CD4-positive, alpha-beta T cell (primary cell): ENCODE measurements at regions not wholly inside any gene's neighbourhood (a gene's known extent, or its start where the extent isn't known, plus 50 kb on each side); places are given as distances from the start of the nearest gene placed in this dataset.

ENCODE experiments used
- ATAC-seq: fragments of 200-7000 bp; cut with Tn5 transposase; one replicate; pipeline ENCODE4 v1.10.0; 2022; ENCODE audit warnings: mild to moderate bottlenecking; ENCODE audit not compliant: poor library complexity
- CTCF ChIA-PET: fragments of 350-600 bp; sonication (Branson Sonifier 250); formaldehyde crosslinking; loops from one replicate; lab custom pipeline; 2021; ENCODE audit warnings: antibody characterized with exemption, inconsistent platforms; lab: Charles Lee
- POLR2A ChIA-PET: fragments of 350-600 bp; sonication (Branson Sonifier 250); formaldehyde crosslinking; loops from one replicate; lab custom pipeline; 2021; ENCODE audit warnings: antibody characterized with exemption, inconsistent platforms; lab: Charles Lee
- DNase-seq, 14 experiments: peaks; one replicate each; pipeline ENCODE4 v3.0.0-alpha.2; 2013 to 2020; ENCODE audit warnings: mixed read lengths in 2 of 14
- H3K27ac ChIP-seq, 2 donors: one replicate each; pipeline versions ENCODE4 v1.5.1 to v1.7.0; 2013; ENCODE audit warnings: low read length in 2 of 2, low read depth in 1 of 2, mild to moderate bottlenecking in 1 of 2
- H3K27me3 ChIP-seq, 2 experiments: 1 replicate in 1 of 2; 2 replicates in 1 of 2; pipeline versions ENCODE4 v1.6.1 to v1.7.0; 2013; ENCODE audit warnings: low read length in 2 of 2, control low read depth in 1 of 2, mild to moderate bottlenecking in 1 of 2, moderate library complexity in 1 of 2; ENCODE audit not compliant: insufficient read depth in 2 of 2, control insufficient read depth in 1 of 2
- H3K36me3 ChIP-seq: one replicate; pipeline ENCODE4 v1.6.1; 2013; ENCODE audit warnings: low read length, control low read depth; ENCODE audit not compliant: insufficient read depth
- H3K4me1 ChIP-seq: one replicate; pipeline ENCODE4 v1.6.1; 2013; ENCODE audit warnings: low read length, control low read depth; ENCODE audit not compliant: insufficient read depth
- H3K4me3 ChIP-seq: one replicate; pipeline ENCODE4 v1.5.1; 2013; ENCODE audit warnings: mild to moderate bottlenecking, low read length, moderate library complexity
- H3K9me3 ChIP-seq, 2 experiments: 1 replicate in 1 of 2; 2 replicates in 1 of 2; pipeline versions ENCODE4 v1.6.1 to v1.7.0; 2013; ENCODE audit warnings: low read length in 2 of 2, mild to moderate bottlenecking in 2 of 2, control low read depth in 1 of 2, moderate library complexity in 1 of 2; ENCODE audit not compliant: control insufficient read depth in 1 of 2, insufficient read depth in 1 of 2
- H3K27ac Mint-ChIP-seq: one replicate; pipeline ENCODE4 v1.8.0; 2020; ENCODE audit warnings: mixed read lengths
- H3K27me3 Mint-ChIP-seq: one replicate; pipeline ENCODE4 v1.8.0; 2021; ENCODE audit warnings: mixed read lengths
- H3K36me3 Mint-ChIP-seq: one replicate; pipeline ENCODE4 v1.8.0; 2021; ENCODE audit warnings: low read depth, mixed read lengths
- H3K4me1 Mint-ChIP-seq: one replicate; pipeline ENCODE4 v1.8.0; 2021; ENCODE audit warnings: low read depth, mixed read lengths
- H3K4me3 Mint-ChIP-seq: one replicate; pipeline ENCODE4 v1.8.0; 2020; ENCODE audit warnings: mild to moderate bottlenecking, mixed read lengths
- H3K9me3 Mint-ChIP-seq: one replicate; pipeline ENCODE4 v1.8.0; 2020; ENCODE audit warnings: mixed read lengths
- intact Hi-C, 2 experiments: fragments of 100-400 bp; cut with DNase I in 1 of 2; cut with micrococcal nuclease in 1 of 2; formaldehyde crosslinking; loops; one replicate each; pipeline versions ENCODE4 v1.15.1 to v1.9.0; 2023 to 2025; cut with DNase I, micrococcal nuclease
- TF ChIP-seq, protein P1 (sequence below): fragments of 200-600 bp; IDR thresholded peaks from one replicate; pipeline ENCODE4 v1.8.0; 2022; ENCODE audit warnings: antibody characterized with exemption, mild to moderate bottlenecking

- Mint-ChIP-seq H3K9me3 (no peaks in the 10 kb centered on the region), H3K4me1 (no peaks in the 10 kb centered on the region), H3K36me3 (no peaks in the 10 kb centered on the region), H3K4me3 (no peak overlapping the region), H3K27me3 (peaks cover 15% of the 10 kb centered on the region), H3K27ac (no peak overlapping the region)
- DNase-seq (no peak), ATAC-seq (no peak)
- CTCF ChIA-PET, result no interaction called here
- H3K9me3 ChIP-seq, result peaks cover 0 to 4% of the 10 kb centered on the region in 2 experiments
- POLR2A ChIA-PET, result no interaction called here
- no peaks in the 10 kb centered on the region for H3K36me3 ChIP-seq
- intact Hi-C loops, result no loop called here
- no peak overlapping the region for H3K27ac ChIP-seq
- H3K4me3 ChIP-seq, result no peak overlapping the region
- no peaks in the 10 kb centered on the region for H3K4me1 ChIP-seq
- TF ChIP-seq, protein P1, sequence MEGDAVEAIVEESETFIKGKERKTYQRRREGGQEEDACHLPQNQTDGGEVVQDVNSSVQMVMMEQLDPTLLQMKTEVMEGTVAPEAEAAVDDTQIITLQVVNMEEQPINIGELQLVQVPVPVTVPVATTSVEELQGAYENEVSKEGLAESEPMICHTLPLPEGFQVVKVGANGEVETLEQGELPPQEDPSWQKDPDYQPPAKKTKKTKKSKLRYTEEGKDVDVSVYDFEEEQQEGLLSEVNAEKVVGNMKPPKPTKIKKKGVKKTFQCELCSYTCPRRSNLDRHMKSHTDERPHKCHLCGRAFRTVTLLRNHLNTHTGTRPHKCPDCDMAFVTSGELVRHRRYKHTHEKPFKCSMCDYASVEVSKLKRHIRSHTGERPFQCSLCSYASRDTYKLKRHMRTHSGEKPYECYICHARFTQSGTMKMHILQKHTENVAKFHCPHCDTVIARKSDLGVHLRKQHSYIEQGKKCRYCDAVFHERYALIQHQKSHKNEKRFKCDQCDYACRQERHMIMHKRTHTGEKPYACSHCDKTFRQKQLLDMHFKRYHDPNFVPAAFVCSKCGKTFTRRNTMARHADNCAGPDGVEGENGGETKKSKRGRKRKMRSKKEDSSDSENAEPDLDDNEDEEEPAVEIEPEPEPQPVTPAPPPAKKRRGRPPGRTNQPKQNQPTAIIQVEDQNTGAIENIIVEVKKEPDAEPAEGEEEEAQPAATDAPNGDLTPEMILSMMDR, result no peak
- no peaks in the 10 kb centered on the region for H3K27me3 ChIP-seq
Measured at GRCh38 chr5:36528588-36528987, 77.8 kb upstream of the SLC1A3 start.

- POLR2A ChIA-PET, result no interaction called here
- Mint-ChIP-seq H3K4me3 (no peak overlapping the region), H3K9me3 (no peaks in the 10 kb centered on the region), H3K36me3 (no peaks in the 10 kb centered on the region), H3K4me1 (no peaks in the 10 kb centered on the region), H3K27ac (no peak overlapping the region), H3K27me3 (peaks cover 15% of the 10 kb centered on the region)
- Histone ChIP-seq H3K27ac (no peak overlapping the region), H3K4me3 (no peak overlapping the region), H3K4me1 (no peaks in the 10 kb centered on the region), H3K36me3 (no peaks in the 10 kb centered on the region), H3K9me3 (peaks cover 0 to 4% of the 10 kb centered on the region in 2 experiments), H3K27me3 (no peaks in the 10 kb centered on the region)
- ATAC-seq, result no peak
- intact Hi-C loops, result no loop called here
- no peak for DNase-seq
- TF ChIP-seq, protein P1, result no peak
- CTCF ChIA-PET, result no interaction called here
Measured at GRCh38 chr5:36529142-36529541, 77.3 kb upstream of the SLC1A3 start.

GRCh38 chr5:36530215-36530614, 76.2 kb upstream of the SLC1A3 start:
- Histone ChIP-seq H3K36me3 (no peaks in the 10 kb centered on the region), H3K27ac (no peak overlapping the region), H3K4me3 (no peak overlapping the region), H3K4me1 (no peaks in the 10 kb centered on the region), H3K27me3 (no peaks in the 10 kb centered on the region), H3K9me3 (peaks cover 0 to 4% of the 10 kb centered on the region in 2 experiments)
- Mint-ChIP-seq H3K4me3 (no peak overlapping the region), H3K4me1 (no peaks in the 10 kb centered on the region), H3K9me3 (no peaks in the 10 kb centered on the region), H3K27ac (no peak overlapping the region), H3K36me3 (no peaks in the 10 kb centered on the region), H3K27me3 (peaks cover 15% of the 10 kb centered on the region)
- TF ChIP-seq, protein P1, result no peak
- DNase-seq, result no peak
- no peak for ATAC-seq
- intact Hi-C loops, result no loop called here
- ChIA-PET CTCF (no interaction called here), POLR2A (no interaction called here)
